T47D (cell line): ENCODE measurements at regions not wholly inside any gene's neighbourhood (a gene's known extent, or its start where the extent isn't known, plus 50 kb on each side); places are given as distances from the start of the nearest gene placed in this dataset.
"Not testable (repeated sequence)": the region's sequence is repeated elsewhere in the genome, so short reads cannot be mapped to it uniquely, and the experiment has no call there.

Experiments
- DNase-seq, 2 experiments: peaks; one replicate each; pipeline versions ENCODE4 v3.0.0 to v3.0.0-alpha.2; 2011 to 2012; ENCODE audit warnings: low read depth in 1 of 2, low spot score in 1 of 2
- JUND ChIP-seq: IDR thresholded peaks from 2 replicates; pipeline ENCODE4 v1.6.1; 2012; ENCODE audit warnings: low read depth
- in situ Hi-C: cut with HindIII; loops from 2 replicates; pipeline ENCODE4 v1.10.0; 2016; ENCODE audit warnings: low sequenced_read_pairs, low pct_unique_long_range_greater_than_20kb

GRCh38 chrX:109089359-109089758 lies 353.0 kb upstream of the IRS4 start:
- DNase-seq = no peak
- in situ Hi-C loops = no loop called here

GRCh38 chrX:109077788-109078187 lies 341.4 kb upstream of the IRS4 start:
- no peak for DNase-seq
- no peak for TF ChIP-seq JUND
- in situ Hi-C loops = no loop called here

More at GRCh38 chrX:109089359-109089758, 353.0 kb upstream of the IRS4 start:
- no peak for TF ChIP-seq JUND

GRCh38 chrX:109054181-109054581 lies 317.8 kb upstream of the IRS4 start:
- in situ Hi-C loops = not testable (repeated sequence)
- peak in 1 of 2 experiments; percentile 66 for DNase-seq

- DNase-seq = peak in 1 of 2 experiments; percentile 1
- TF ChIP-seq JUND = no peak
- in situ Hi-C loops = no loop called here
Measured at GRCh38 chrX:109049903-109050302, 313.5 kb upstream of the IRS4 start.

- no peak for TF ChIP-seq JUND
- DNase-seq = no peak
- in situ Hi-C loops = no loop called here
Measured at GRCh38 chrX:109049416-109049815, 313.1 kb upstream of the IRS4 start.

- no peak for TF ChIP-seq JUND
- DNase-seq = no peak
- in situ Hi-C loops = no loop called here
Measured at GRCh38 chrX:109040057-109040456, 303.7 kb upstream of the IRS4 start.

GRCh38 chrX:109036624-109037023 lies 300.3 kb upstream of the IRS4 start:
- in situ Hi-C loops = no loop called here
- TF ChIP-seq JUND = no peak
- no peak for DNase-seq

GRCh38 chrX:108993909-108994308 lies 257.5 kb upstream of the IRS4 start:
- in situ Hi-C loops = no loop called here
- no peak for DNase-seq
- no peak for TF ChIP-seq JUND

GRCh38 chrX:108972899-108973298 lies 236.5 kb upstream of the IRS4 start:
- DNase-seq, in situ Hi-C loops: not testable (repeated sequence)

- TF ChIP-seq JUND = no peak
- peak in 1 of 2 experiments; percentile 9 for DNase-seq
- in situ Hi-C loops = no loop called here
Measured at GRCh38 chrX:108947205-108947604, 210.8 kb upstream of the IRS4 start.

GRCh38 chrX:108946531-108946930 lies 210.2 kb upstream of the IRS4 start:
- no peak for TF ChIP-seq JUND
- no peak for DNase-seq
- in situ Hi-C loops = no loop called here

- in situ Hi-C loops = no loop called here
- no peak for TF ChIP-seq JUND
- no peak for DNase-seq
Measured at GRCh38 chrX:108945883-108946523, 209.6 kb upstream of the IRS4 start.

GRCh38 chrX:108914791-108915190 lies 178.4 kb upstream of the IRS4 start:
- DNase-seq = no peak
- in situ Hi-C loops = no loop called here
- no peak for TF ChIP-seq JUND

- DNase-seq, in situ Hi-C loops: not testable (repeated sequence)
Measured at GRCh38 chrX:108903831-108904230, 167.5 kb upstream of the IRS4 start.
